ENCODE measurements at regions not wholly inside any gene's neighbourhood (a gene's known extent, or its start where the extent isn't known, plus 50 kb on each side); places are given as distances from the start of the nearest gene placed in this dataset.

GRCh38 chr4:147217655-147218054, 263.2 kb upstream of the EDNRA start:
- no peak for TF ChIP-seq CTCF (IDR thresholded peaks at IDR 0.05)
- TF ChIP-seq POLR2A (IDR thresholded peaks at IDR 0.05), result no peak
